ENCODE measurements at regions not wholly inside any gene's neighbourhood (a gene's known extent, or its start where the extent isn't known, plus 50 kb on each side); places are given as distances from the start of the nearest gene placed in this dataset.

GRCh38 chr11:39683288-39683950, 1776.0 kb downstream of the LRRC4C start:
- no peak overlapping the region for H3K27ac ChIP-seq
- H3K9me3 ChIP-seq, result peaks cover 0 to 20% (median 9%) of the 10 kb centered on the region in 12 donors
- no peaks in the 10 kb centered on the region for H3K27me3 ChIP-seq
- ATAC-seq, result no peak
- 44 to 63% (median 53%) methylated on average over 1 of the region's 1 CpG for WGBS, 4 donors
- no peak for DNase-seq
- no peak for TF ChIP-seq CTCF (IDR thresholded peaks at IDR 0.05)
- no peak for TF ChIP-seq POLR2A (IDR thresholded peaks at IDR 0.05)
- H3K4me1 ChIP-seq, result no peaks in the 10 kb centered on the region
- H3K36me3 ChIP-seq, result no peaks in the 10 kb centered on the region
- intact Hi-C loops (cut with DNase I), result no loop called here
- no peak overlapping the region for H3K4me3 ChIP-seq

GRCh38 chr11:39681428-39681827, 1778.0 kb downstream of the LRRC4C start:
- no peak overlapping the region for H3K27ac ChIP-seq
- DNase-seq (no peak), ATAC-seq (no peak)
- peaks cover 0 to 20% (median 9%) of the 10 kb centered on the region in 12 donors for H3K9me3 ChIP-seq
- TF ChIP-seq CTCF (IDR thresholded peaks at IDR 0.05), result no peak
- TF ChIP-seq POLR2A (IDR thresholded peaks at IDR 0.05), result no peak
- no peaks in the 10 kb centered on the region for H3K4me1 ChIP-seq
- WGBS, 4 donors, result 55 to 80% (median 58%) methylated on average over 2 of the region's 2 CpGs
- H3K27me3 ChIP-seq, result no peaks in the 10 kb centered on the region
- no peaks in the 10 kb centered on the region for H3K36me3 ChIP-seq
- intact Hi-C loops (cut with DNase I), result no loop called here
- no peak overlapping the region for H3K4me3 ChIP-seq

GRCh38 chr11:39678996-39679395, 1780.5 kb downstream of the LRRC4C start:
- Histone ChIP-seq H3K9me3 (peaks cover 0 to 30% (median 9%) of the 10 kb centered on the region in 12 donors), H3K4me1 (no peaks in the 10 kb centered on the region), H3K27me3 (no peaks in the 10 kb centered on the region), H3K4me3 (no peak overlapping the region), H3K27ac (no peak overlapping the region), H3K36me3 (no peaks in the 10 kb centered on the region)
- intact Hi-C loops (cut with DNase I), result no loop called here
- DNase-seq (no peak), ATAC-seq (no peak)
- 52 to 71% (median 54%) methylated on average over 1 of the region's 1 CpG for WGBS, 4 donors
- no peak for TF ChIP-seq POLR2A (IDR thresholded peaks at IDR 0.05)
- TF ChIP-seq CTCF (IDR thresholded peaks at IDR 0.05), result no peak

- no peak overlapping the region for H3K27ac ChIP-seq
- no peaks in the 10 kb centered on the region for H3K4me1 ChIP-seq
- H3K4me3 ChIP-seq, result no peak overlapping the region
- no peaks in the 10 kb centered on the region for H3K36me3 ChIP-seq
- DNase-seq, result no peak
- intact Hi-C loops (cut with DNase I), result no loop called here
- 61 to 67% (median 62%) methylated on average over 2 of the region's 2 CpGs for WGBS, 4 donors
- no peak for TF ChIP-seq CTCF (IDR thresholded peaks at IDR 0.05)
- no peak for TF ChIP-seq POLR2A (IDR thresholded peaks at IDR 0.05)
- peaks cover 0 to 19% (median 7%) of the 10 kb centered on the region in 12 donors for H3K9me3 ChIP-seq
- H3K27me3 ChIP-seq, result no peaks in the 10 kb centered on the region
- ATAC-seq, result no peak
Observed at GRCh38 chr11:39675171-39675570, 1784.3 kb downstream of the LRRC4C start.
